ENCODE measurements at regions not wholly inside any gene's neighbourhood (a gene's known extent, or its start where the extent isn't known, plus 50 kb on each side); places are given as distances from the start of the nearest gene placed in this dataset.

DNA sequence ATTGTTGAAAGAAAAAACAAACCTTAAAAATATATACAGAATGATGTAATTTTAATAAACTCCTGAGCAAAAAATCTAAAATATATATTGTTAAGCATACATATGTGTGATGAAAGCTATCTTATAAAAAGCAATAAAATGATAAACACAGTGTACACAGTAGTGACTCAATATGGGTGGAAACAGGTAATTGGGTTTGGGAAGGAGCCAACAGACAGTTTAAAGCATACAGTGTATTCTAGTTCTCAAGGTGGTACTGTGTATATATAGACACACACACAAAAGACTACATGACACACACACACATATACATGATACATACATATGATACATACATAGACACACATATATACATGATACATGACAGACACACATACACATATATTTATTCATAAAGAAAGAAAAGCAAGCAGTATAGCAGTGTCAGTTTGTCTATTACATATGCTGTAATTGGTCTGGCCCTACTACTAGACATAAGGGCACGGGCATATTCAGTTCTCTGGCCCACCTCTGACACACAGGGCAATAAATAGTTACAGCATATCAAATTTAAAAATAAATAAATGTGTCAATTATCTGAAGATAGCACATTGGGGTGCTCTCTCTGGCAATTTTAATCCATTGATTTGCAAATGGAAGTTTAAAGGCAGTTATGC is 330.2 kb downstream of the S1PR1 start:
- no peak for TF ChIP-seq POLR2A (IDR thresholded peaks at IDR 0.05)
- TF ChIP-seq, protein P1, sequence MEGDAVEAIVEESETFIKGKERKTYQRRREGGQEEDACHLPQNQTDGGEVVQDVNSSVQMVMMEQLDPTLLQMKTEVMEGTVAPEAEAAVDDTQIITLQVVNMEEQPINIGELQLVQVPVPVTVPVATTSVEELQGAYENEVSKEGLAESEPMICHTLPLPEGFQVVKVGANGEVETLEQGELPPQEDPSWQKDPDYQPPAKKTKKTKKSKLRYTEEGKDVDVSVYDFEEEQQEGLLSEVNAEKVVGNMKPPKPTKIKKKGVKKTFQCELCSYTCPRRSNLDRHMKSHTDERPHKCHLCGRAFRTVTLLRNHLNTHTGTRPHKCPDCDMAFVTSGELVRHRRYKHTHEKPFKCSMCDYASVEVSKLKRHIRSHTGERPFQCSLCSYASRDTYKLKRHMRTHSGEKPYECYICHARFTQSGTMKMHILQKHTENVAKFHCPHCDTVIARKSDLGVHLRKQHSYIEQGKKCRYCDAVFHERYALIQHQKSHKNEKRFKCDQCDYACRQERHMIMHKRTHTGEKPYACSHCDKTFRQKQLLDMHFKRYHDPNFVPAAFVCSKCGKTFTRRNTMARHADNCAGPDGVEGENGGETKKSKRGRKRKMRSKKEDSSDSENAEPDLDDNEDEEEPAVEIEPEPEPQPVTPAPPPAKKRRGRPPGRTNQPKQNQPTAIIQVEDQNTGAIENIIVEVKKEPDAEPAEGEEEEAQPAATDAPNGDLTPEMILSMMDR (IDR thresholded peaks at IDR 0.05): no peak
